Ascending aorta (tissue), 2 donors: ENCODE measurements at regions not wholly inside any gene's neighbourhood (a gene's known extent, or its start where the extent isn't known, plus 50 kb on each side); places are given as distances from the start of the nearest gene placed in this dataset.

Experiments used
- DNase-seq, 2 donors: peaks; one replicate each; pipeline ENCODE4 v3.0.0-alpha.2; 2019; ENCODE audit warnings: low spot score in 2 of 2
- H3K27ac ChIP-seq, 2 donors: fragments of 200-600 bp; sonication (generic); one replicate each; pipeline ENCODE4 v1.5.1; 2016 to 2017; ENCODE audit warnings: mild to moderate bottlenecking in 1 of 2
- H3K27me3 ChIP-seq: fragments of 200-600 bp; sonication (generic); one replicate; pipeline ENCODE4 v1.5.1; 2017
- H3K36me3 ChIP-seq, 2 donors: fragments of 200-600 bp; sonication (generic); one replicate each; pipeline ENCODE4 v1.5.1; 2016
- H3K4me1 ChIP-seq, 2 donors: fragments of 200-600 bp; sonication (generic); one replicate each; pipeline ENCODE4 v1.5.1; 2016 to 2017; ENCODE audit warnings: mild to moderate bottlenecking in 1 of 2
- H3K4me3 ChIP-seq, 2 donors: fragments of 200-600 bp; sonication (generic); one replicate each; pipeline ENCODE4 v1.5.1; 2016 to 2017; ENCODE audit warnings: mild to moderate bottlenecking in 1 of 2
- H3K9me3 ChIP-seq, 2 donors: fragments of 200-600 bp; sonication (generic); one replicate each; pipeline ENCODE4 v1.5.1; 2016
- CTCF ChIP-seq, 3 experiments: fragments of 200-600 bp in 2 of 3; fragments of 450-650 bp in 1 of 3; sonication (generic) in 2 of 3; IDR thresholded peaks; one replicate each; pipeline ENCODE4 v1.5.1; 2016 to 2019; ENCODE audit warnings: antibody characterized with exemption in 3 of 3, mild to moderate bottlenecking in 1 of 3, moderate library complexity in 1 of 3
- intact Hi-C: fragments of 100-400 bp; cut with DNase I; formaldehyde crosslinking; loops from one replicate; pipeline ENCODE4 v1.15.1; 2023

GRCh38 chr4:10334506-10335028, 122.7 kb downstream of the ZNF518B start:
- H3K4me3 ChIP-seq: no peak overlapping the region
- no peak for TF ChIP-seq CTCF (IDR thresholded peaks at IDR 0.05)
- no peaks in the 10 kb centered on the region for H3K36me3 ChIP-seq
- intact Hi-C loops: no loop called here
- no peaks in the 10 kb centered on the region for H3K4me1 ChIP-seq
- no peak for DNase-seq
- H3K27ac ChIP-seq: no peak overlapping the region
- no peaks in the 10 kb centered on the region for H3K9me3 ChIP-seq
- no peaks in the 10 kb centered on the region for H3K27me3 ChIP-seq

- Histone ChIP-seq H3K36me3 (no peaks in the 10 kb centered on the region), H3K4me1 (no peaks in the 10 kb centered on the region), H3K27me3 (no peaks in the 10 kb centered on the region), H3K4me3 (no peak overlapping the region), H3K9me3 (no peaks in the 10 kb centered on the region), H3K27ac (no peak overlapping the region)
- intact Hi-C loops: no loop called here
- DNase-seq: no peak
- TF ChIP-seq CTCF (IDR thresholded peaks at IDR 0.05): no peak
Observed at GRCh38 chr4:10333942-10334341, 123.3 kb downstream of the ZNF518B start.

GRCh38 chr4:10326075-10326474, 131.2 kb downstream of the ZNF518B start:
- no peaks in the 10 kb centered on the region for H3K27me3 ChIP-seq
- TF ChIP-seq CTCF (IDR thresholded peaks at IDR 0.05): no peak
- intact Hi-C loops: no loop called here

GRCh38 chr4:10321931-10322330, 135.3 kb downstream of the ZNF518B start:
- DNase-seq: no peak
- H3K4me1 ChIP-seq: no peaks in the 10 kb centered on the region
- no peak overlapping the region for H3K27ac ChIP-seq
- no peak overlapping the region for H3K4me3 ChIP-seq
- H3K36me3 ChIP-seq: no peaks in the 10 kb centered on the region
- intact Hi-C loops: no loop called here
- TF ChIP-seq CTCF (IDR thresholded peaks at IDR 0.05): no peak
- H3K27me3 ChIP-seq: no peaks in the 10 kb centered on the region
- no peaks in the 10 kb centered on the region for H3K9me3 ChIP-seq

More at GRCh38 chr4:10326075-10326474, 131.2 kb downstream of the ZNF518B start:
- no peaks in the 10 kb centered on the region for H3K36me3 ChIP-seq
- no peak overlapping the region for H3K27ac ChIP-seq
- H3K4me1 ChIP-seq: no peaks in the 10 kb centered on the region
- no peaks in the 10 kb centered on the region for H3K9me3 ChIP-seq
- H3K4me3 ChIP-seq: no peak overlapping the region
- no peak for DNase-seq

- intact Hi-C loops: no loop called here
- no peak for DNase-seq
- H3K27me3 ChIP-seq: no peaks in the 10 kb centered on the region
Observed at GRCh38 chr4:10320130-10320529, 137.1 kb downstream of the ZNF518B start.

More at GRCh38 chr4:10320130-10320529, 137.1 kb downstream of the ZNF518B start:
- H3K4me1 ChIP-seq: no peaks in the 10 kb centered on the region
- no peaks in the 10 kb centered on the region for H3K9me3 ChIP-seq
- H3K4me3 ChIP-seq: no peak overlapping the region
- no peaks in the 10 kb centered on the region for H3K36me3 ChIP-seq
- no peak overlapping the region for H3K27ac ChIP-seq
- TF ChIP-seq CTCF (IDR thresholded peaks at IDR 0.05): no peak
